ENCODE measurements at regions not wholly inside any gene's neighbourhood (a gene's known extent, or its start where the extent isn't known, plus 50 kb on each side); places are given as distances from the start of the nearest gene placed in this dataset.
"Not testable (repeated sequence)": the region's sequence is repeated elsewhere in the genome, so short reads cannot be mapped to it uniquely, and the experiment has no call there.

DNA sequence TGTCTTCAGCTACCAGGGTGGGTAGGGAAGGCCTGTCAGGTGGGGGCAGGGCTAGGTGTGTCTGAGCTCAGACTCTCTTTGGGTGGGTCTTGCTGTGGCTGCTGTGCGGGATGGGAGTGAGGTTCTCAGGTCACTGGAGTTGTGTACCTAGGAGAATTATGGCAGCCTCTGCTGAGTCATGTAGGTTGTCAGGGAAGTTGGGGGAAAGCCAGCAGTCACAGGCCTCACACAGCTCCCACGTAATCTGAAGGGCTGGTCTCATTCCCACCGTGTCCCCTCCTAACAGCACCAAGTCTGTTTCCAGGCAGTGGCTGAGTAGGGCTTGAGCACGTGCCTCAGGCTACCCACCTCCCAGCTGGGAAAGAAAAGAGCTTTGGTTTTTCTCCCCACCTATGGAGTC is 67.0 kb downstream of the CHCHD4 start:
- no peak for DNase-seq (ENCODE audit: low read depth)

DNA sequence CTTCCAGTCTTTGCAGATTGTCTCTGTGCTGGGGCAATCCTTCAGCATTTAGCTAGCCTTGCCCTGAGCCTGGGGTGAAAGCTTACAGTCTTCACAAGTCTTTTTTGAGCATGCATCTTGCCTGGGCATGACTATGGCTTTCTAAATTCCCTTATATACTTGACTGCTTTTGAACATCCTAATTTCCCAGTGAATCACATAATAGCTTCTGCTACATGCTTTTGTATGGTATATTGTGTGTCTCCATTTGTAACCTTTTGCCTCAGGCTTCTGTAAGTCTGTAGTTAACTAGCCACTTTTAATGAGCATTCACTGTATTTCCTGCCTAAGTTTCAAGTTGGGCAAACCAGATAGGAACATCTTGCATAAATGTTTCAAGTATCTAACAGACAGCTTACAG is 76.8 kb downstream of the CHCHD4 start:
- no peak for DNase-seq (ENCODE audit: low read depth)

DNA sequence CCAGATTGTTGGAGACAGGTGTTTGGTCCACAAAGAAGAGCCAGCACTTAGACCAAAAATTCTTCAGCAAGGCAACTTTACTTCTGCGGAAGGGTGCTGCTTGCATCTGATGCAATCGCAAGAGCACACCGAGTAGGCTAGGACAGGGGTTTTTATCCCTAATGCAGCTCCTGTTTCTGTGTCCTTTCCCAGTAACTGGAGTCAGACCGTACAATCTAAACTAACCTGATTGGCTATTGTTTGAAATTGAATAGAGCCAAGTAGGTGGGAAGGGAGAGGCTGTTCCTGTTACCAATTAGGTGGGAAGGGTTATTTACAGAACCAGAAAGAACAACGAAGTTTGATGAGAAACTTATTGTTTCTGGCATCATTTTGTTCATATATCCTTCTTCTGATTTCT is 77.6 kb downstream of the CHCHD4 start:
- no peak for DNase-seq (ENCODE audit: low read depth)

DNA sequence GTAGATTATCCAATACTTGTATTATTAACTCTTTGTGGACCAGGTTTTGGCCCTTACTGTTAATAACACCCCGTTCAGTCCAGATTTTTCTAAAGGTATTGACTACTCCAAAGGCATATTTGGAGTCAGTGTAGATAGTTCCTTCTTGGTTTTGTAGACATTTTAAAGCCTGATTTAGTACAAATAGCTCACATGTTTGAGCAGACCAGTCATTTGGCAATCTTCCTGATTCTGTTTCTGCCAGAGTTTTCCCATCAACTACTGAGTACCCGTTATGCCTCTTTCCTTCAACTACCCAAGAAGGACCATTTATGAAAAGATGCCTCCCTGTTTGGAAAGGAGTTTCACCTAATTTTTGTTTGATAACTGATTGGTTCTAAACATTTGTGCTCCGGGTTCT is 82.0 kb downstream of the CHCHD4 start:
- peak; percentile 12 for DNase-seq (ENCODE audit: low read depth)

DNA sequence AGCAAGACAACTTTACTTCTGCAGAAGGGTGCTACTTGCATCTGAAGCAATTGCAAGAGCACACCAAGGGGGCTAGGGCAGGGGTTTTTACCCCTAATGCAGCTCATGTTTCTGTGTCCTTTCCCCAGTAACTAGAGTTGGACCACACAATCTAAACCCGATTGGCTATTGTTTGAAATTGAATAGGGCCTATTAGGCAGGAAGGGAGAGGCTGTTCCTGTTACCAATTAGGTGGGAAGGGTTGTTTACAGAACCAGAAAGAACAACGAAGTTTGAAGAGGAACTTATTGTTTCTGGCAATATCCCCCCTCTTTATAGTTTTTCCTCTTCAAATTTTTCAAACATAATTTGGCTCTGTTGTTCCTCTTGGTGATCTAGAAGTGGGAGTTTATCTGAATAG is 85.5 kb downstream of the CHCHD4 start:
- DNase-seq (ENCODE audit: low read depth) = no peak

DNA sequence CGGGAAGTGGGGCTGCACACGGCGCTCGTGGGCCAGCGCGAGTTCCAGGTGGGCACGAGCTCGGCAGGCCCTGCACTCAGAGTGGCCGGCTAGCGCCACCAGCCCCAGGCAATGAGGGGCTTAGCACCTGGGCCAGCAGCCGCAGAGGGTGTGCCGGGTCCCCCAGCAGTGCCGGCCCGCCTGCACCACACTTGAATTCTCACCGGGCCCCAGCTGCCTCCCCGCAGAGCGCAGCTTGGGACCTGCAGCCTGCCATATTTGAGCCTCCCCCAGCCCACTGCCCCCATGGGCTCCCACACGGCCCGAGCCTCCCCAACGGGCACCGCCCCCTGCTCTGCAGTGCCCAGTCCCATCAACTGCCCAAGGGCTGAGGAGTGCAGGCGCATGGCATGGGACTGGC is 87.5 kb downstream of the CHCHD4 start:
- DNase-seq (ENCODE audit: low read depth) = no peak

DNA sequence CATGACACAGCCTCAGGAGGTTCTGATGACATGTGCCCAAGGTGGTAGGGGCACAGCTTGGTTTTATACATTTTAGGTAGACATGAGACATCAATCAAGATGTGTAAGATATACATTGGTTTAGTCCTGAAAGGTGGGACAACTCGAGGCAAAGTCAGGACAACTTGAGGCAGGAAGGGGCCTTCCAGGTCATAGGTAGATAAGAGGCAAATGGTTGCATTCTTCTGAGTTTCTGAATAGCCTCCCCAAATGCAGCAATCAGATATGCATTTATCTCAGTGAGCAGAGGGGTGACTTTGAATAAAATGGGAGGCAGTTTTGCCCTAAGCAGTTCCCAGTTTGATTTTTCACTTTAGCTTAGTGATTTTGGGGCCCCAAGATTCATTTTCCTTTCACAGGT is 91.6 kb downstream of the CHCHD4 start:
- DNase-seq (ENCODE audit: low read depth) = no peak

DNA sequence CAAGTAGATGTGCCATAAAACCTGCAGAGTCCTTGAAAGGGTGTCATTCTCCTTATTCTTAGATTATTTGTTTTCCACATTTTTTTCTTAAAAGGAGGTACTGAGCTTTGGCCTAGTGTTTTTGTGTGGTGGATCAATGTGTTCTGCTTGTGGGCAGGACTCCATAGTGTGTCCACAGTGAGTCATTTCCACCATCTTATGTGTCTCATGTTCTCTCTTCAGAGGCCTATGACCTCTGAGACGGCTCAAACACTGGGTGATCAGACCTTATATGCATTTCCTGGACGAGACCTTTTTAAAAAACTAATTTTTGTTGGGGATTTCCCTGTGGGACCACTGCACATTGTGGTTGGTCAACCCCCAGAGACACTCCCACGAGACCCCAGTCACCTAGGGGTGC is 93.4 kb downstream of the CHCHD4 start:
- peak; percentile 46 for DNase-seq (ENCODE audit: low read depth)

DNA sequence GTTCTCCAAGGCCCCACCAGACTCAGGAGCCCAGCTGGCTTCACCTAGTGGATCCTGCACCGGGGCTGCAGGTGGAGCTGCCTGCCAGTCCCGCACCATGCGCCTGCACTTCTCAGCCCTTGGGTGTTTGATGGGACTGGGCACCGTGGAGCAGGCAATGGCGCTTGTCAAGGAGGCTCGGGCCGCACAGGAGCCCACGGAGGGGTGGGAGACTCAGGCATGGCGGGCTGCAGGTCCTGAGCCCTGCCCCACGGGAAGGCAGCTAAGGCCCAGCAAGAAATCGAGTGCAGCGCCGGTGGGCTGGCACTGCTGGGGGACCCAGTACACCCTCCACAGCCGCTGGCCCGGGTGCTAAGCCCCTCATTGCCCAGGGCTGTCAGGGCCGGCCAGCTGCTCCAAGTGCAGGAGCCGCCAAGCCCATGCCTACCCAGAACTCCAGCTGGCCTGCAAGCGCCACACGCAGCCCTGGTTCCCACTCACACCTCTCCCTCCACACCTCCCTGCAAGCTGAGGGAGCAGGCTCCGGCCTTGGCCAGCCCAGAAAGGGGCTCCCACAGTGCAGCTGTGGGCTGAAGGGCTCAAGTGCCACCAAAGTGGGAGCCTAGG is 95.2 kb downstream of the CHCHD4 start:
- DNase-seq (ENCODE audit: low read depth) = not testable (repeated sequence)

DNA sequence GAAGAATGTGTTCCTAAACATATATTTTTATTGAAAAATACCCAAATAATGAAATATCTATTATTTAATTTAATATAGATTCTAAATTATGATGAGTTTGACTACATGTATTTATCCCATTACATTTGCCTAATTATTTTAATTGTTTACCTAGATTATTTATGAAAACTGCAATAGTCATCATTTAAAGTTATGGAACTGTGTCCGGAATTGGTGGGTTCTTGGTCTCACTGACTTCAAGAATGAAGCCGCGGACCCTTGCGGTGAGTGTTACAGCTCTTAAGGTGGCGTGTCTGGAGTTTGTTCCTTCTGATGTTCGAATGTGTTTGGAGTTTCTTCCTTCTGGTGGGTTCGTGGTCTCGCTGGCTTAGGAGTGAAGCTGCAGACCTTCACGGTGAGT is 96.5 kb downstream of the CHCHD4 start:
- not testable (repeated sequence) for DNase-seq (ENCODE audit: low read depth)

DNA sequence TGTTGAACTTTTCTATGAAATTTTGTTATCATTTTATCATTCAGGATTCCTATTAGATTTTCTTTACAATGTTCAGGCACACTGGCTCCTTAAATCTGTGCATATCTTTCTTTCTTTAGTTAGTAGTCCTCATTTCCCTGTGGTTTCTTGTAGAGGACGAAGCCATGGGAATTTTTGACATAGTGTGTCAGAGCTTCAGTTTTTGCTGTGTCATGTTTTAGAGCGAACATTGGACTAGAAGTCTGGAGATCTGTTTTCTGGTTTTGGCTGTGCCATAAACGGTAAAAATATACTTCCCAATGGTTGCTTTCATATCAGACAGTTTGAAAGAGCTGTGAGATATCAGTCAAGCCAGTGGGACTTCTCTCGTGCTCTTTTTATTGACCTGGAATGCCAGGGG is 105.2 kb downstream of the CHCHD4 start:
- DNase-seq (ENCODE audit: low read depth) = peak; percentile 20

DNA sequence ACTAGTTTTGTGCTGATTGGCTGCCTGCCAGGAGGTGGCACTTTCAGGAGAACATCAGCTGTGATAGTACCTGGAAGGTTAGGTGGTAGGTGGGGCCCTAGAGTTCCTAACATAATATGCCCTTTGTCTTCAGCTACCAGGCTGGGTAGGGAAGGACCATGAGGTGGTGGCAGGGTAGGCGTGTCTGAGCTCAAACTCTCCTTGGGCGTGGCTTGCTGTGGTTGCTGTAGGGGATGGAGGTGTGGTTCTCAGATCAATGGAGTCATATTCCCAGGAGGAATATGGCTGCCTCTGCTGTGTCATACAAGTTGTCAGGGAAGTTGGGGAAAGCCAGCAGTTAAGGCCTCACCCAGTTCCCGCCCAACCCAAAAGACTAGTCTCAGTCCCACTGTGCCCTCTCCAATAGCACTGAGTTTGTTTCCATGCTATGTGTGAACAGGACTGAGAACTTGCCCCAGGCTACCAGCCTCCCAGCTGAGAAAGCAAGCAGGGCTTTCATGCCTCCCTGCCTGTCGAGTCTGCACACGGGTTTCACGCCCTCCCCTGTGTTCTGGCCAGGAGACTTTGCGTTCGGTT is 107.7 kb downstream of the CHCHD4 start:
- no peak for DNase-seq (ENCODE audit: low read depth)

DNA sequence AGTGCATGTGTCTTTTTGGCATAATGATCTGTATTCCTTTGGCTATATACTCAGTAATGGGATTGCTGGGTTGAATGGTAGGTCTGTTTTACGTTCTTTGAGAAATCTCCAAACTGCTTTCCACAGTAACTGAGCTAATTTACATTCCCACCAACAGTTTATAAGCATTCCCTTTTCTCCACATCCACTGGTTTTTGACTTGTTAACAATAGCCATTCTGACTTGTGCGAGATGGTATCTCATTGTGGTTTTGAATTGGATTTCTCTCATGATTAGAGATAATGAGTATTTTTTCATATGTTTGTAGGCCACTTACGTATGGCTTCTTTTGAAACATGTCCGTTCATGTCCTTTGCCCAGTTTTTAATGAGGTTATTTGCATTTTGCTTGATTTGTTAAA is 117.7 kb downstream of the CHCHD4 start:
- DNase-seq (ENCODE audit: low read depth) = no peak

DNA sequence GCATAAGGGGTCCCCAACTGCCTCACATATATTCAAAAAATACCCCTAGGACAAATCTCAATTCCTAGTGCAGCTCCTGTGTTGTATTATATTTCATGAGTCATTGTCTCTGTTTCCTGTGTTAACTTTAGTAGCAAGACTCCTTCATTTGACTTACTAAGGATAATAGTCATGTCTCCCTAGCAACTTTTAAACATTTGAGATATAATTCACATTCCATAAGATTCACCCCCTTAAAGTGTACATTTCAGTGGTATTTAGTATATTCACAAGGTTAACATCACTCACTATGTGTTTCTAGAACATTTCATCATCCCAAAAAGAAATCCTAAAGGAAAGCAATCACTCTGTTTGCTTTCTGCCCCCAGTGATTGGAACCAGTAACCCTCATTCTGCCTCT is 121.3 kb upstream of the WNT7A start:
- no peak for DNase-seq (ENCODE audit: low read depth)

DNA sequence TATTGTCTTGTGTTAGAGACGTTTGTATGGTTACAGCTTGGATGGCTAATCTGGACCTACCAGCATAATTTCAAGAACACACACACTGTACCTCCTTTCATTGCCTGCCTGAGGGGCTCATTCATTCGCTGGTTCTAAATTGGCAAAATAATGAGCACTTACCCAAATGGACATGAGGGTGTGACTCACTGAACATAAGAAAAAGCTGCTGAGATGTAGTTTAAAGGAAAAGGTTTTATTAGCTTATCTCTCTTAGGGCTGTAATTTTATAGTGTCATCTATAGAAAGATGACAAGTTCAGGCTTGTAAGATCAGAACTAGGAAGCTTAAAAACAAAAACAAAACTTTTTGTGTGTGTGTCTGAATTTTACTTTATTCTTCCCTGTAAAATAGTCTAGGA is 120.7 kb upstream of the WNT7A start:
- DNase-seq (ENCODE audit: low read depth) = no peak

DNA sequence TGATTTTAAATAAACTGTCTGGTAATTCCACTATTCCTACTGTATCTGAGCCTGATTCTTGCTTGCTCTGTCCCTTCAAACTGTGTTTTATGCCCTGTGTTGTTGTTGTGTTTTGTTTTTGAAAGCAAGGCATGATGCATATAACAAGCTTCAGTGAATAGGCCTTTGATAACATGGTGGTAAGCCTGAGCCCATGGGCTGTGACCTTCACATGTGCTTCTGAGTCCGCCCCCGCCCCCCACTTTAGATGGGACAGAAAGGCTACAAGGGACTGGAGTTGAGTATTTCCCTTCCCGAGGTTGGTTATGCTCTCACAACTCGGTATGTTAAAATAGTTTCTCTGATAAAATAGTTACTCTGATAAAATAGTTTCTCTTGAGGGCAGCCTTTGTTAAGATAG is 119.0 kb upstream of the WNT7A start:
- no peak for DNase-seq (ENCODE audit: low read depth)

DNA sequence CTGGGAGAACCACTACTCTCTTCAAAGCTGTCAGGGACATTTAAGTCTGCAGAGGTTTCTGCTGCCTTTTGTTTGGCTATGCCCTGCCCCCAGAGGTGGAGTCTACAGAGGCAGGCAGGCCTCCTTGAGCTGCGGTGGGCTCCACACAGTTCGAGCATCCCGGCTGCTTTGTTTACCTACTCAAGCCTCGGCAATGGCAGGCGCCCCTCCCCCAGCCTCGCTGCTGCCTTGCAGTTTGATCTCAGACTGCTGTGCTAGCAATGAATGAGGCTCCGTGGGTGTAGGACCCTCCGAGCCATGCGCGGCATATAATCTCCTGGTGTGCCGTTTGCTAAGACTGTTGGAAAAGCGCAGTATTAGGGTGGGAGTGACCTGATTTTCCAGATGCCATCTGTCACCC is 115.3 kb upstream of the WNT7A start:
- DNase-seq (ENCODE audit: low read depth) = not testable (repeated sequence)

DNA sequence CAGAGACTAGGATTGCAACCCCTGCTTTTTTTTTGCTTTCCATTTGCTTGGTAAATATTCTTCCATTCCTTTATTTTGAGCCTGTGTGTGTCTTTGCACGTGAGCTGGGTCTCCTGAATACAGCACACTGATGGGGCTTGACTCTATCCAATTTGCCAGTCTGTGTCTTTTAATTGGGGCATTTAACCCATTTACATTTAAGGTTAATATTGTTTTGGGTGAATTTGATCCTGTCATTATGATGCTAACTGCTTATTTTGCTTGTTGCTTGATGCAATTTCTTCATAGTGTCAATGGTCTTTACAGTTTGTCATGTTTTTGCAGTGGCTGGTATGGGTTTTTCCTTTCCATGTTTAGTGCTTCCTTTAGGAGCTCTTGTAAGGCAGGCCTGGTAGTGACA is 109.1 kb upstream of the WNT7A start:
- not testable (repeated sequence) for DNase-seq (ENCODE audit: low read depth)

DNA sequence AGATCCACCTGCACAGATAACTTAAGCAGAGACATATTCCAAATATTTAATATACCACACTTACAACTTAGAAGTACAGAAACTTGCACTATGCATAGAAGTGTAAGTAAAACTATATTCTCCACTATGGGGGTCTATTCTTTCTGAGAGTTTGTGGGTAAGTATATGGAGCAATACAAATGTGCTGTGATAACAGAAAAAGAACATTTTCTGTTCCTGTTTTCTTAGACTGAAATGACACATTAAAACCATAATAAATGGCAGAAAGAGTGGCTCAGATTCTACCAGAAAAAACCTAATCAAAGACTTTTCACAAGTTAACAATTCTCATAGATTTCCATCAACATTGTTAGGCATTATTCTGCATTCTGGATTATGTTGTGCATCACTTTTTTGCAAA is 96.6 kb upstream of the WNT7A start:
- no peak for DNase-seq (ENCODE audit: low read depth)

DNA sequence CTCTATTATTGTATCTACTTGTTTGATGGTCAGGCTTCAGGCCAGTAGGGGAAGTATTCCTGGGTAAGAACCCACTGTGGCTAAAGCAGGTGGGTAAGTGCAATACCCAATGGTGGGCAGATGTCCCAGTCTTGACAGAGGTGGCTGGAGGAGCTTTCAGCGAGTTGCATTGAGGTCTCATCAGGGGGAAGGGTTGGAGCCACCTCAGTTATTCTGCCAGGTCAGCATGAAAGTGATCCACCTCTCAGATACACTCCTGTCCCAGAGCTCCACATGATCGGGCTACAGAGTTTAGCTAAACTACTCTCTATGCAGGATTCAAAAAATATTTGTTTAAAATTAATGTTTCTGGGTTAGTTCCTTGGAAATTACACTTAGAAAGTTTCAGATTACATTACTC is 95.8 kb upstream of the WNT7A start:
- DNase-seq (ENCODE audit: low read depth) = no peak

DNA sequence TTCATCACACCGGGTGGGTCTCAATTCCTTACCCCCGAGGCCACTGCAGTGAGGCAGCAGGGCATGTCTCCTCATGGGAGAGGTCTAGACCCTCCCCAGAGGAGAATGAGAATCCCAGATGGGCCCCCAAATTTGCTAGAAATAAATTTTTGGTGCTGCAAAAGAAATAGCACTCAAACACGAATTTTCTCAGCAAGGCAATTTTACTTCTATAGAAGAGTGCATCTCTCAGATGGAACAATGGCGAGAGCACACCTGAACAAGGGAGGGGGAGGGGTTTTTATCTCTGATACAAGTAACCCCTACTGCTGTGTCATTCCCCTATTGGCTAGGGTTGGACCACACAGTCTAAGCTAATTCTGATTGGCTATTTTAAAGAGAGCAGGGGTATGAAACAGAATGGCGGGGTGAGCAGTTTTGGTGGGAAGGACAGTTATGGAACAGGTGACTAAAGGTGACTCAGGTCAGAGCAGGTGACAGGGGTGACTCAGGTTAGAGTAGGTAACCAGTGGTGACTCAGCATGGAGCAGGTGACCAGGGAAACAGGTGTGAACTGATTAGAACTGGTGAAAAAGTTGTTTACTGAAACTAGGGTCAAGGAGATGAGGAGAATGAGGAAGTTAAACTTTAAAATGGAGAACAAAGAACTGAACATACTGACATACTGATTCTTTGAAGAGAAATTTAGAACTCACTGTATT is 93.0 kb upstream of the WNT7A start:
- no peak for DNase-seq (ENCODE audit: low read depth)

DNA sequence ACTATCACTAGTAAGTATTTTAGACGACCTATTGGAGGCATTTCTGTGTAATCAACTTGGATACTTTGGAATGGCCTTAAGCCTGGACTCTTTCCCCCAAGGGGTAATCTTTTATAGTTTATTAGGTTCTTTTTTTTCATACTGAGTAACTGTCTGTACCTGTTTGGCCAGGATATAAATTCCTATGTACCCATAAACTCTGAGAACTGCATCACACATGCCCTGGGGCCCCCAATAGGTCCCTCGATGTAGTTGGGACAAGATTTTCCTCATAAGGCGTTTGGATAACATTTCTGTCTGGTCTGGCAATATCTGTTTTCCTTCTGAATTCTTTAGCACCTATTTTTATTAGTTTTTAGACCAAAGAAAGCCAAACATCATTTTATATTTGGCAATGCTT is 86.4 kb upstream of the WNT7A start:
- no peak for DNase-seq (ENCODE audit: low read depth)

DNA sequence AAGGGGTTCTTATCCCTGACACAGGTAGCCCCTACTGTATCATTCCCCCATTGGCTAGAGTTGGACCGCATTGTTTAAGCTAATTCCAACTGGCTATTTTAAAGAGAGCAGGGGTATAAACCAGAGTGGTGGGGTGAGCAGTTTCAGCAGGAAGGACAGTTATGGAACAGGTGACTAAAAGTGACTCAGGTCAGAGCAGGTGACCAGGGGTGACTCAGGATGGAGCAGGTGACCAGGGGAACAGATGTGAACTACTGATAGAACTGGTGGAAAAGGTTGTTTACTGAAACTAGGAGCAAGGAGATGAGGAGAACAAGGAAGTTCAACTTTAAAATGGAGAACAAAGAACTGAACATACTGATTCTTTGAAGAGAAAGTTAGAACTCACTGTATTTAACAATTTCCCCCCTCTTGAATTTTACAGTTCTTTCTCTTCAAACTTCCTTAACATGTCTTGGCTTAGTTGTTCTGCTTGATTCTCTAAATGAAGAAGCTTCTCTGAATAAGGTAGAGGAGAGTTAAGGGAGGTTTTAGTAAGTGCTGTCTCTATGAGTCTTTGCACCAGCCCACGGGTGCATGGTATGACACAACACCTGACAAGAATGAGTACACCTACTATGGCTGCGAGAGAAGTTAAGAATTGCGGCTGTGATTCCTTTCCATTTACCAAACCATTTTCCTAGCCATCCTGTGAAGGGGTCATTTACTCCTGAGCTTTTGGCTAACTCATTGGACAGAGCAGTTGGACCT is 83.4 kb upstream of the WNT7A start:
- DNase-seq (ENCODE audit: low read depth) = no peak

Data from LHCN-M2 (cell line).